HCT116 (cell line): ENCODE measurements at regions not wholly inside any gene's neighbourhood (a gene's known extent, or its start where the extent isn't known, plus 50 kb on each side); places are given as distances from the start of the nearest gene placed in this dataset.

Experiments
- EGR1 ChIP-seq: IDR thresholded peaks from 2 replicates; pipeline ENCODE4 v1.6.1; 2012; ENCODE audit warnings: low read depth
- EZH2phosphoT487 ChIP-seq: fragments of 200-600 bp; IDR thresholded peaks from 2 replicates; pipeline ENCODE4 v1.6.1; 2018; ENCODE audit warnings: antibody characterized with exemption, borderline replicate concordance
- POLR2A ChIP-seq: IDR thresholded peaks from 2 replicates; pipeline ENCODE4 v1.7.0; 2011; ENCODE audit warnings: borderline replicate concordance; ENCODE audit not compliant: insufficient read depth, insufficient read length; ENCODE audit errors: extremely low read depth
- REST ChIP-seq: IDR thresholded peaks from 2 replicates; pipeline ENCODE4 v1.6.1; 2012; ENCODE audit warnings: low read depth
- YY1 ChIP-seq: IDR thresholded peaks from 2 replicates; pipeline ENCODE4 v1.6.1; 2011; ENCODE audit warnings: low read length, low read depth, moderate library complexity, mild to moderate bottlenecking; ENCODE audit not compliant: insufficient replicate concordance; ENCODE audit errors: extremely low read depth
- ZNF274 ChIP-seq: fragments of 200-500 bp; sonication (Bioruptor generic); IDR thresholded peaks from 2 replicates; pipeline ENCODE4 v1.6.1; 2014; ENCODE audit warnings: mild to moderate bottlenecking, low read depth, low read length, inconsistent platforms
- TF ChIP-seq, protein P1 (sequence below), 3 experiments: fragments of 200-600 bp in 1 of 3; sonication (generic) in 1 of 3; IDR thresholded peaks in 2 of 3; conservative IDR thresholded peaks in 1 of 3; 2 replicates each; pipeline ENCODE4 v1.5.1; 2012 to 2017; ENCODE audit warnings: low read depth in 2 of 3, low read length in 2 of 3, antibody characterized with exemption in 1 of 3, borderline replicate concordance in 1 of 3, control low read depth in 1 of 3, mild to moderate bottlenecking in 1 of 3, mixed read lengths in 1 of 3, mixed run types in 1 of 3, moderate library complexity in 1 of 3; ENCODE audit not compliant: insufficient read depth in 1 of 3
- TF ChIP-seq, protein P2 (sequence below): IDR thresholded peaks from 2 replicates; pipeline ENCODE4 v1.6.1; 2012
- TF ChIP-seq, protein P3 (sequence below): IDR thresholded peaks from 2 replicates; pipeline ENCODE4 v1.6.1; 2012

DNA sequence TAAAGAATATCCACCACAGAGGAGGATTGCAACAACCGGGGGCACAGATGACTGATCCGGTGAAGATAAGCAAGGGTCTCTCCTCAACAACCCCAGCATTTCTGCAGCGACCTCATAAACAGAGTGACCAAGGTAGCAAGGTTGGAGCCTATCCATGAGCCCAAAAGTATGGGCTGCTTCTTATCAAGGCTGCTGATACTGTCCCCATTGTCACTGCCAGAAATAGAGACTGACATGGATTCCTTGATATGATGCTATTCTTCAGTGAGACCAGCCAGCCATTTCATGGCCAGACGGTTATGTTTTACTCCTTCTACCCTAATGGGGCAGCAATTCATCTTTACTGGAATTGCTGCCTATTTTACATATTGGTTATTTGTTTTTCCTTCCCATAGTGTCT, 61.9 kb upstream of the ARHGAP5 start:
- TF ChIP-seq, protein P1, sequence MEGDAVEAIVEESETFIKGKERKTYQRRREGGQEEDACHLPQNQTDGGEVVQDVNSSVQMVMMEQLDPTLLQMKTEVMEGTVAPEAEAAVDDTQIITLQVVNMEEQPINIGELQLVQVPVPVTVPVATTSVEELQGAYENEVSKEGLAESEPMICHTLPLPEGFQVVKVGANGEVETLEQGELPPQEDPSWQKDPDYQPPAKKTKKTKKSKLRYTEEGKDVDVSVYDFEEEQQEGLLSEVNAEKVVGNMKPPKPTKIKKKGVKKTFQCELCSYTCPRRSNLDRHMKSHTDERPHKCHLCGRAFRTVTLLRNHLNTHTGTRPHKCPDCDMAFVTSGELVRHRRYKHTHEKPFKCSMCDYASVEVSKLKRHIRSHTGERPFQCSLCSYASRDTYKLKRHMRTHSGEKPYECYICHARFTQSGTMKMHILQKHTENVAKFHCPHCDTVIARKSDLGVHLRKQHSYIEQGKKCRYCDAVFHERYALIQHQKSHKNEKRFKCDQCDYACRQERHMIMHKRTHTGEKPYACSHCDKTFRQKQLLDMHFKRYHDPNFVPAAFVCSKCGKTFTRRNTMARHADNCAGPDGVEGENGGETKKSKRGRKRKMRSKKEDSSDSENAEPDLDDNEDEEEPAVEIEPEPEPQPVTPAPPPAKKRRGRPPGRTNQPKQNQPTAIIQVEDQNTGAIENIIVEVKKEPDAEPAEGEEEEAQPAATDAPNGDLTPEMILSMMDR (IDR thresholded peaks at IDR 0.05 in 2 of 3, conservative IDR thresholded peaks at IDR 0.05 in 1 of 3; ENCODE audit: borderline replicate concordance in 1 of 3, insufficient read depth in 1 of 3, low read depth in 2 of 3, low read length in 2 of 3), result no peak
- TF ChIP-seq POLR2A (no peak), REST (no peak), YY1 (no peak), ZNF274 (no peak), EGR1 (no peak), EZH2phosphoT487 (no peak)
- TF ChIP-seq, protein P2, sequence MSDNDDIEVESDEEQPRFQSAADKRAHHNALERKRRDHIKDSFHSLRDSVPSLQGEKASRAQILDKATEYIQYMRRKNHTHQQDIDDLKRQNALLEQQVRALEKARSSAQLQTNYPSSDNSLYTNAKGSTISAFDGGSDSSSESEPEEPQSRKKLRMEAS, result no peak
- TF ChIP-seq, protein P3, sequence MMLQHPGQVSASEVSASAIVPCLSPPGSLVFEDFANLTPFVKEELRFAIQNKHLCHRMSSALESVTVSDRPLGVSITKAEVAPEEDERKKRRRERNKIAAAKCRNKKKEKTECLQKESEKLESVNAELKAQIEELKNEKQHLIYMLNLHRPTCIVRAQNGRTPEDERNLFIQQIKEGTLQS, result no peak
